HUES64 (cell line): ENCODE measurements at regions not wholly inside any gene's neighbourhood (a gene's known extent, or its start where the extent isn't known, plus 50 kb on each side); places are given as distances from the start of the nearest gene placed in this dataset.

Experiments used
- H3K27ac ChIP-seq: 2 replicates; pipeline ENCODE4 v1.7.0; 2013; ENCODE audit warnings: low read depth, low read length, inconsistent platforms
- H3K27me3 ChIP-seq: 2 replicates; pipeline ENCODE4 v1.6.1; 2013; ENCODE audit warnings: mild to moderate bottlenecking, low read length; ENCODE audit not compliant: insufficient read depth
- H3K36me3 ChIP-seq: 2 replicates; pipeline ENCODE4 v1.6.1; 2013; ENCODE audit warnings: mild to moderate bottlenecking, low read length; ENCODE audit not compliant: insufficient read depth
- H3K4me1 ChIP-seq: 2 replicates; pipeline ENCODE4 v1.6.1; 2013; ENCODE audit warnings: mild to moderate bottlenecking, low read length, moderate library complexity; ENCODE audit not compliant: insufficient read depth
- H3K4me3 ChIP-seq: 2 replicates; pipeline ENCODE4 v1.5.1; 2013; ENCODE audit warnings: mild to moderate bottlenecking, low read length, moderate library complexity
- H3K9ac ChIP-seq: 2 replicates; pipeline ENCODE4 v1.6.1; 2013; ENCODE audit warnings: mild to moderate bottlenecking, low read depth, low read length
- H3K9me3 ChIP-seq: 2 replicates; pipeline ENCODE4 v1.6.1; 2013; ENCODE audit warnings: low read depth, low read length; ENCODE audit not compliant: insufficient read depth
- WGBS: fragments of 150-250, 120-280 bp; methylation state at CpG from one replicate; pipeline ENCODE4 v1.1.7; 2013; ENCODE audit warnings: missing lambda C conversion rate; 5-methylcytosine and 5-hydroxymethylcytosine counted together

DNA sequence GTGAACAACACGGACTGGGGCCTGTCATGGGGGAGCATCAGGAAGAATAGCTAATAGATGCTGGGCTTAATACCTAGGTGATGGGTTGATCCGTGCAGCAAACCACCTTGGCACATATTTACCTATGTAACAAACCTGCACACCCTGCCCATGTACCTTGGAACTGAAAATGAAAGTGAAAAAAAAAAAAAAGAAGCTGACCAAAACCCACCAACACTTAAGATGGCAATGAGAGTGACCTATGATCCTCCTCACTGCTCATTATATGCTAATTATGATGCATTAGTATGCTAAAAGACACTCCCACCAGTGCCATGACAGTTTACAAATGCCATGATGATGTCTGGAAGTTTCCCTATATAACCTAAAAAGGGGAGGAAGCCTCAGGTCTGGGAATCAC, 503.2 kb upstream of the CTSO start:
- Histone ChIP-seq H3K9ac (no peak overlapping the region), H3K36me3 (no peaks in the 10 kb centered on the region), H3K27ac (no peak overlapping the region), H3K4me1 (no peaks in the 10 kb centered on the region), H3K4me3 (no peak overlapping the region), H3K9me3 (no peaks in the 10 kb centered on the region), H3K27me3 (no peaks in the 10 kb centered on the region)
- WGBS: 94% methylated on average over 1 of the region's 2 CpGs

- 96% methylated on average over 10 of the region's 10 CpGs for WGBS
- Histone ChIP-seq H3K4me3 (no peak overlapping the region), H3K27me3 (no peaks in the 10 kb centered on the region)
These were observed 489.8 kb upstream of the CTSO start for GRCh38 chr4:156443488-156443887.

DNA sequence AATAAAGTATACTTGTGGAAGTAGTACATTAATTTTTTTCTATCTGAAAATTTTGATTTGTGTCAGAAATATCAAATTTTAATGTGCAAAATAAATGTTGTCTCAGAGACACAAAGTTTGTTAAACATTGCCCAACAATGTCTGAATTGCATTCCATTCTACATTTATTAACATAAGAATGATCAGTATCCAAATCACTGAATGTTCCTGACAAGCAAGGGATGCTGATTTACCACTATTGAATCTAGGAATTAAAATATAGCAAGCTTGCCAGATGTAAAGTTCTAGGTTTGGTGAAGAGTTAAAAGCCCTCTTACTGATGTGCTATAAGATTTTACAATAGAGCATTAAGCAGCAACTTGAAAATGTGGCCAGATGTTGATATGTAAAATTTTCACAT, 489.2 kb upstream of the CTSO start:
- H3K27me3 ChIP-seq: no peaks in the 10 kb centered on the region
- no peaks in the 10 kb centered on the region for H3K9me3 ChIP-seq
- no peak overlapping the region for H3K27ac ChIP-seq
- H3K4me1 ChIP-seq: peaks cover 12% of the 10 kb centered on the region
- H3K9ac ChIP-seq: no peak overlapping the region
- no peak overlapping the region for H3K4me3 ChIP-seq
- no peaks in the 10 kb centered on the region for H3K36me3 ChIP-seq

More at GRCh38 chr4:156443488-156443887, 489.8 kb upstream of the CTSO start:
- H3K9ac ChIP-seq: no peak overlapping the region
- no peak overlapping the region for H3K27ac ChIP-seq
- H3K9me3 ChIP-seq: no peaks in the 10 kb centered on the region
- peaks cover 12% of the 10 kb centered on the region for H3K4me1 ChIP-seq
- H3K36me3 ChIP-seq: no peaks in the 10 kb centered on the region

GRCh38 chr4:156439576-156440200, 486.0 kb upstream of the CTSO start:
- WGBS: 93% methylated on average over 3 of the region's 4 CpGs
- no peaks in the 10 kb centered on the region for H3K36me3 ChIP-seq
- H3K27ac ChIP-seq: no peak overlapping the region

GRCh38 chr4:156437666-156438065, 484.0 kb upstream of the CTSO start:
- Histone ChIP-seq H3K27me3 (no peaks in the 10 kb centered on the region), H3K27ac (no peak overlapping the region), H3K4me3 (no peak overlapping the region), H3K9ac (no peak overlapping the region), H3K4me1 (peaks cover 5% of the 10 kb centered on the region), H3K36me3 (no peaks in the 10 kb centered on the region), H3K9me3 (no peaks in the 10 kb centered on the region)
- 68% methylated on average over 1 of the region's 2 CpGs for WGBS

More at GRCh38 chr4:156439576-156440200, 486.0 kb upstream of the CTSO start:
- Histone ChIP-seq H3K27me3 (no peaks in the 10 kb centered on the region), H3K9ac (no peak overlapping the region), H3K4me3 (no peak overlapping the region), H3K4me1 (peaks cover 12% of the 10 kb centered on the region), H3K9me3 (no peaks in the 10 kb centered on the region)

DNA sequence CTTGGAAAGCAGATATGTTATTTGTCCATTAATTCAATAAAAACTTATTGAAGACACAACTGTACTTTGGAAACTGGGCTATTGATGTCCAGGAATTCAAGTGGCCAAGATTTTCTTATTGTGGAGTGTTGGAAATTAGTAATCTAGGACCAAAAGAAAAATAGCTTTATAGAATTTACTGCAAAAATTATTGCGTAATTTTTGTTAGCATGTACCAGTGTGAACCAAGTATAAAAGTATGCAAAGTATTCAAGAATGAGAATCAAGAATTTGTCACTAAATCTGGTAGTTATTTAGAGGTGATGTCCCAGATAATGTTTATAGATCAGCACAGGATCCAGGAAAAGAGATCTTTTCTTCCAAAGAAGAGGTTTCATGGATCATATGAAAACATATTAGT, 468.9 kb upstream of the CTSO start:
- Histone ChIP-seq H3K9ac (no peak overlapping the region), H3K4me1 (no peaks in the 10 kb centered on the region), H3K4me3 (no peak overlapping the region), H3K27me3 (no peaks in the 10 kb centered on the region), H3K9me3 (peaks cover 6% of the 10 kb centered on the region), H3K36me3 (no peaks in the 10 kb centered on the region), H3K27ac (no peak overlapping the region)
- 92% methylated on average over 1 of the region's 1 CpG for whole genome bisulfite sequencing

- Histone ChIP-seq H3K4me1 (no peaks in the 10 kb centered on the region), H3K36me3 (no peaks in the 10 kb centered on the region), H3K4me3 (no peak overlapping the region), H3K27ac (no peak overlapping the region), H3K9ac (no peak overlapping the region), H3K27me3 (no peaks in the 10 kb centered on the region), H3K9me3 (peaks cover 12% of the 10 kb centered on the region)
- WGBS: 71% methylated on average over 1 of the region's 1 CpG
These were observed 467.0 kb upstream of the CTSO start for GRCh38 chr4:156420623-156421022.

DNA sequence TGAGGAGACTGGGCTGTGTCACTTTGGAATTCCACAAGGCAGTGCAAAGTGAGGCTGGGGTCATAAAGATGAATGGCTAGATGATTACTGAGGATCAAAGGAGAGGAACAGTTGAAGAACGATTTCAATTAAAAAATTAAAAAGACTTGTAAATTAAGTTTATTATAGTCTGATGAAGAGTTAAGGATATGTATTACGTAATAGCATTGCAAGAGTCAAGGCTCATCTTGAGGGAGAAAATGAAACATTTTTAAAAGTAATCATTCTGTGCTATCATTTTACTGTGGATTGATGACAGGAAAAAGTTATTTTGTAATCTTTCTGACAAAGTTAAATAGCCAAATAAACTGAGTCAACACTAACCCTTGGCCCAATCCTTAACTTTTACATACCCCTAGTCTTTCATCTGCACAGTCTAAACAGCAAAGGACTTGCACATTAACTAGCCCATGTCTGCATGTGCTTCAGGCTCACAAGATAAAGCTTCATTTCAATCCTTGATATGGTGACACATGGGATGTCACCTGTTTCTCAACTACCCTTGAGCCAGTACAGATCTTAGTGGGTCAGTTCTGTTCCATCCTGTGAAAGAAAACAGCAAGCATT, 465.5 kb upstream of the CTSO start:
- Histone ChIP-seq H3K27me3 (no peaks in the 10 kb centered on the region), H3K36me3 (no peaks in the 10 kb centered on the region), H3K4me1 (no peaks in the 10 kb centered on the region), H3K27ac (no peak overlapping the region), H3K4me3 (no peak overlapping the region), H3K9me3 (peaks cover 12% of the 10 kb centered on the region), H3K9ac (no peak overlapping the region)
- 86% methylated on average over 2 of the region's 2 CpGs for WGBS

DNA sequence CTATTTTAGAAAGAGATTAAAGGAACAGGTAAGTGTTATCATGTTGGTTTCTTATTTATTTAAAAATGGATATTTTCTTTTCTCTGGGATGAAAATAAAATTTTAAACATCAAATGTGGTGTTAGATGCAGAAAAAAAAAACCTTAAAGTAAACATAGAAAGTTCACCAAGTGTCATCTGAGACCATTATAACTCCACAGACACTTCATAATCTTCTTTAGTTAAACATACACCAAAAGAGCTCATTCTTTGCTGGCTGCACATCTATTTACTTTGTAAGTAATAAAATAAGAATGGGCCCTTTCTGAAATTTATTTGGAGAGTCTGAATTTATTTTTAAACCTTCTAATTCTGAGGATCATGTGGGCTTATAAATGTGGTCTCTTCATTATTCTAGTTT, 460.7 kb upstream of the CTSO start:
- no peak overlapping the region for H3K4me3 ChIP-seq
- H3K9me3 ChIP-seq: peaks cover 12% of the 10 kb centered on the region
- no peak overlapping the region for H3K9ac ChIP-seq
- no peaks in the 10 kb centered on the region for H3K36me3 ChIP-seq
- no peaks in the 10 kb centered on the region for H3K27me3 ChIP-seq
- H3K27ac ChIP-seq: no peak overlapping the region
- no peaks in the 10 kb centered on the region for H3K4me1 ChIP-seq

- 87% methylated on average over 3 of the region's 3 CpGs for WGBS
- H3K27ac ChIP-seq: no peak overlapping the region
- H3K9me3 ChIP-seq: peaks cover 12% of the 10 kb centered on the region
- H3K4me1 ChIP-seq: no peaks in the 10 kb centered on the region
- no peak overlapping the region for H3K4me3 ChIP-seq
- no peaks in the 10 kb centered on the region for H3K36me3 ChIP-seq
- no peak overlapping the region for H3K9ac ChIP-seq
- no peaks in the 10 kb centered on the region for H3K27me3 ChIP-seq
These were observed 459.8 kb upstream of the CTSO start for GRCh38 chr4:156413239-156414135.

- H3K27ac ChIP-seq: no peak overlapping the region
- no peak overlapping the region for H3K9ac ChIP-seq
- WGBS: 90% methylated on average over 2 of the region's 2 CpGs
- no peaks in the 10 kb centered on the region; the same call in 1 of the 2 replicates for H3K9me3 ChIP-seq
- no peaks in the 10 kb centered on the region for H3K36me3 ChIP-seq
- no peaks in the 10 kb centered on the region for H3K4me1 ChIP-seq
- H3K27me3 ChIP-seq: no peaks in the 10 kb centered on the region
- H3K4me3 ChIP-seq: no peak overlapping the region
These were observed 457.9 kb upstream of the CTSO start for GRCh38 chr4:156411531-156411930.
